Activated gamma-delta T cell treated with Interleukin-2 at 50 U/mL for 16 hours (primary cell): ENCODE measurements at regions not wholly inside any gene's neighbourhood (a gene's known extent, or its start where the extent isn't known, plus 50 kb on each side); places are given as distances from the start of the nearest gene placed in this dataset.

Experiments
- DNase-seq: peaks from one replicate; pipeline ENCODE4 v3.0.0-alpha.2; 2020

GRCh38 chr6:5946701-5947100 lies 60.0 kb downstream of the NRN1 start:
- no peak for DNase-seq

- no peak for DNase-seq
Observed at GRCh38 chr6:5946181-5946580, 60.5 kb downstream of the NRN1 start.

GRCh38 chr6:5943591-5943990 lies 63.1 kb downstream of the NRN1 start:
- DNase-seq, result no peak

GRCh38 chr6:5942591-5942990 lies 64.1 kb downstream of the NRN1 start:
- no peak for DNase-seq

- no peak for DNase-seq
Observed at GRCh38 chr6:5941188-5941587, 65.5 kb downstream of the NRN1 start.

GRCh38 chr6:5938934-5939333 lies 67.8 kb downstream of the NRN1 start:
- no peak for DNase-seq

- DNase-seq, result no peak
Observed at GRCh38 chr6:5937936-5938706, 68.6 kb downstream of the NRN1 start.

GRCh38 chr6:5937169-5937909 lies 69.4 kb downstream of the NRN1 start:
- DNase-seq, result no peak

- no peak for DNase-seq
Observed at GRCh38 chr6:5936631-5937030, 70.1 kb downstream of the NRN1 start.

GRCh38 chr6:5936140-5936539 lies 70.6 kb downstream of the NRN1 start:
- DNase-seq, result no peak

GRCh38 chr6:5930968-5931367 lies 75.8 kb downstream of the NRN1 start:
- DNase-seq, result no peak

- no peak for DNase-seq
Observed at GRCh38 chr6:5930143-5930770, 76.5 kb downstream of the NRN1 start.

- no peak for DNase-seq
Observed at GRCh38 chr6:5923840-5924239, 82.9 kb downstream of the NRN1 start.

GRCh38 chr6:5922230-5922629 lies 84.5 kb downstream of the NRN1 start:
- no peak for DNase-seq

- no peak for DNase-seq
Observed at GRCh38 chr6:5909721-5910120, 97.0 kb downstream of the NRN1 start.

GRCh38 chr6:5906842-5907241 lies 99.9 kb downstream of the NRN1 start:
- DNase-seq, result no peak

GRCh38 chr6:5906340-5906670 lies 100.4 kb downstream of the NRN1 start:
- no peak for DNase-seq

- DNase-seq, result no peak
Observed at GRCh38 chr6:5905431-5906339, 101.0 kb downstream of the NRN1 start.

GRCh38 chr6:5904532-5904931 lies 102.2 kb downstream of the NRN1 start:
- no peak for DNase-seq

GRCh38 chr6:5899216-5900045 lies 107.3 kb downstream of the NRN1 start:
- no peak for DNase-seq

GRCh38 chr6:5898563-5898962 lies 108.2 kb downstream of the NRN1 start:
- DNase-seq, result no peak

GRCh38 chr6:5898102-5898501 lies 108.6 kb downstream of the NRN1 start:
- no peak for DNase-seq
